K562 (cell line): ENCODE measurements at regions not wholly inside any gene's neighbourhood (a gene's known extent, or its start where the extent isn't known, plus 50 kb on each side); places are given as distances from the start of the nearest gene placed in this dataset.

Experiments used
- ATAC-seq: fragments of 200-7000 bp; cut with Tn5 transposase; 3 replicates; pipeline ENCODE4 v1.9.1; 2020; ENCODE audit warnings: moderate library complexity
- BruUV-seq: library from RNA; stranded (reverse); fragments of 400-500 nt; replicated peaks from 2 replicates; lab custom pipeline; 2021; lab: Mats Ljungman, UMichigan
- CTCF ChIA-PET: fragments of 300-600 bp; formaldehyde crosslinking; extraction: SDS; loops from one replicate; lab custom pipeline; 2021; ENCODE audit warnings: low intra/inter-chr PET ratio; lab: Yijun Ruan, JAX
- POLR2A ChIA-PET: fragments of 300-600, 350-650 bp; sonication (Branson Sonifier 250); formaldehyde crosslinking; extraction: SDS; loops from one replicate; lab custom pipeline; 2021; ENCODE audit warnings: antibody characterized with exemption, inconsistent platforms; lab: Yijun Ruan, JAX
- DNase-seq, 4 experiments: peaks; one replicate each; pipeline versions ENCODE4 v3.0.0 to v3.0.0-alpha.2; 2011 to 2018; ENCODE audit warnings: low spot score in 3 of 4, mixed read lengths in 3 of 4; ENCODE audit errors: extremely low read depth in 1 of 4
- FAIRE-seq: peaks from 2 replicates; lab custom pipeline; 2011; peaks lifted over from hg19 to GRCh38; lab: Jason Lieb, UNC
- H2AFZ ChIP-seq: 2 replicates; pipeline ENCODE4 v1.6.0; 2011; ENCODE audit warnings: low read depth, low read length, control low read depth, inconsistent platforms
- H3K27ac ChIP-seq: fragments of 200-600 bp; 3 replicates; pipeline ENCODE4 v1.8.0; 2011; ENCODE audit warnings: low read depth, mild to moderate bottlenecking, control low read depth, inconsistent platforms, low read length, moderate library complexity, mixed read lengths; ENCODE audit errors: extremely low read depth
- H3K27me3 ChIP-seq, 2 experiments: fragments of 300-600 bp in 1 of 2; 2 replicates in 1 of 2; 3 replicates in 1 of 2; pipeline versions ENCODE4 v1.6.0 to v1.8.0; 2011; ENCODE audit warnings: inconsistent platforms in 2 of 2, low read length in 2 of 2, mild to moderate bottlenecking in 1 of 2, mixed read lengths in 1 of 2, moderate library complexity in 1 of 2; ENCODE audit not compliant: control insufficient read depth in 2 of 2, insufficient read depth in 2 of 2
- H3K36me3 ChIP-seq: fragments of 300-600 bp; 3 replicates; pipeline ENCODE4 v1.8.0; 2011; ENCODE audit warnings: mild to moderate bottlenecking, low read length, inconsistent platforms; ENCODE audit not compliant: control insufficient read depth, insufficient read depth
- H3K4me1 ChIP-seq, 2 experiments: fragments of 200-600 bp in 1 of 2; replicated peaks in 1 of 2; 2 replicates in 1 of 2; 3 replicates in 1 of 2; pipeline versions ENCODE4 v1.5.1 to v1.8.0; 2011; ENCODE audit warnings: inconsistent platforms in 2 of 2, low read length in 2 of 2, mild to moderate bottlenecking in 1 of 2, mixed read lengths in 1 of 2, moderate library complexity in 1 of 2; ENCODE audit not compliant: control insufficient read depth in 2 of 2, insufficient read depth in 2 of 2
- H3K4me2 ChIP-seq: 2 replicates; pipeline ENCODE4 v1.6.1; 2011; ENCODE audit warnings: low read length, control low read depth, inconsistent platforms, mixed read lengths; ENCODE audit not compliant: insufficient read depth
- H3K4me3 ChIP-seq: fragments of 200-600 bp; sonication (generic), shearing (Covaris generic); 2 replicates; pipeline ENCODE4 v1.5.1; 2016; ENCODE audit warnings: control low read depth, inconsistent platforms
- H3K79me2 ChIP-seq: fragments of 200-600 bp; 3 replicates; pipeline ENCODE4 v1.8.0; 2011; ENCODE audit warnings: low read length, inconsistent platforms; ENCODE audit not compliant: control insufficient read depth, insufficient read depth
- H3K9ac ChIP-seq, 2 experiments: 2 replicates each; pipeline versions ENCODE4 v1.6.0 to v1.6.1; 2011; ENCODE audit warnings: low read depth in 2 of 2, low read length in 2 of 2, control low read depth in 1 of 2, inconsistent platforms in 1 of 2, mild to moderate bottlenecking in 1 of 2, mixed read lengths in 1 of 2; ENCODE audit not compliant: insufficient read depth in 1 of 2
- H3K9me1 ChIP-seq: one replicate; pipeline ENCODE4 v1.6.0; 2011; ENCODE audit warnings: inconsistent platforms, mild to moderate bottlenecking, low read length, moderate library complexity; ENCODE audit not compliant: control insufficient read depth, insufficient read depth
- H3K9me3 ChIP-seq: replicated peaks from 2 replicates; pipeline ENCODE4 v1.5.1; 2011; ENCODE audit warnings: low read depth, low read length, inconsistent platforms; ENCODE audit not compliant: control insufficient read depth, insufficient read depth
- H4K20me1 ChIP-seq: replicated peaks from 2 replicates; pipeline ENCODE4 v1.6.1; 2011; ENCODE audit warnings: low read length, inconsistent platforms, mixed read lengths; ENCODE audit not compliant: control insufficient read depth, insufficient read depth
- EGR1 ChIP-seq: fragments of 450-650 bp; conservative IDR thresholded peaks from 2 replicates; pipeline ENCODE4 v1.6.1; 2017; ENCODE audit warnings: mild to moderate bottlenecking
- EZH2 ChIP-seq: IDR thresholded peaks from 2 replicates; pipeline ENCODE4 v1.6.1; 2012; ENCODE audit warnings: low read depth, mild to moderate bottlenecking, inconsistent platforms, low read length, borderline replicate concordance
- GABPB1 ChIP-seq: sonication (generic); formaldehyde crosslinking; IDR thresholded peaks from 2 replicates; pipeline ENCODE4 v1.8.0; 2022; ENCODE audit warnings: mild to moderate bottlenecking, missing genetic modification reagents
- KLF6 ChIP-seq: fragments of 250-450 bp; sonication (Bioruptor Pico); IDR thresholded peaks from 2 replicates; pipeline ENCODE4 v1.4.0; 2020; ENCODE audit warnings: mild to moderate bottlenecking, moderate library complexity, borderline replicate concordance
- NFIC ChIP-seq: fragments of 450-650 bp; IDR thresholded peaks from 2 replicates; pipeline ENCODE4 v1.6.1; 2017; ENCODE audit warnings: mild to moderate bottlenecking, inconsistent platforms
- XRCC3 ChIP-seq: fragments of 450-650 bp; IDR thresholded peaks from 2 replicates; pipeline ENCODE4 v1.6.1; 2017; ENCODE audit warnings: mild to moderate bottlenecking, moderate library complexity
- ZNF431 ChIP-seq: sonication (generic); formaldehyde crosslinking; IDR thresholded peaks from 2 replicates; pipeline ENCODE4 v1.8.0; 2022; ENCODE audit warnings: mild to moderate bottlenecking, missing genetic modification reagents
- ZNF830 ChIP-seq: fragments of 250-450 bp; sonication (Bioruptor Pico); IDR thresholded peaks from 2 replicates; pipeline ENCODE4 v1.5.0; 2021; ENCODE audit warnings: mild to moderate bottlenecking
- WGBS: fragments of 100-300 bp; shearing (Covaris generic); methylation state at CpG from one replicate; pipeline ENCODE4 v1.1.6; 2016; ENCODE audit warnings: low coverage, mixed read lengths; ENCODE audit not compliant: insufficient coverage; ENCODE audit errors: missing lambda C conversion rate; 5-methylcytosine and 5-hydroxymethylcytosine counted together
- in situ Hi-C: fragments of 300-500 bp; cut with MboI; formaldehyde crosslinking; loops from 4 replicates; pipeline ENCODE4 v1.15.0; 2018; ENCODE audit warnings: inconsistent platforms, mixed read lengths
- intact Hi-C: fragments of 100-400 bp; cut with micrococcal nuclease; formaldehyde crosslinking; loops from 2 replicates; pipeline ENCODE4 v1.14.2; 2022
- TF ChIP-seq, protein P1 (sequence below): fragments of 250-450 bp; sonication (Bioruptor Pico); IDR thresholded peaks from 2 replicates; pipeline ENCODE4 v1.4.0; 2020
- TF ChIP-seq, protein P2 (sequence below): sonication (generic); IDR thresholded peaks from 2 replicates; pipeline ENCODE4 v1.6.1; 2016
- TF ChIP-seq, protein P3 (sequence below): fragments of 250-450 bp; sonication (Bioruptor Pico); IDR thresholded peaks from 2 replicates; pipeline ENCODE4 v1.4.0; 2020; ENCODE audit warnings: mild to moderate bottlenecking, moderate library complexity, borderline replicate concordance

DNA sequence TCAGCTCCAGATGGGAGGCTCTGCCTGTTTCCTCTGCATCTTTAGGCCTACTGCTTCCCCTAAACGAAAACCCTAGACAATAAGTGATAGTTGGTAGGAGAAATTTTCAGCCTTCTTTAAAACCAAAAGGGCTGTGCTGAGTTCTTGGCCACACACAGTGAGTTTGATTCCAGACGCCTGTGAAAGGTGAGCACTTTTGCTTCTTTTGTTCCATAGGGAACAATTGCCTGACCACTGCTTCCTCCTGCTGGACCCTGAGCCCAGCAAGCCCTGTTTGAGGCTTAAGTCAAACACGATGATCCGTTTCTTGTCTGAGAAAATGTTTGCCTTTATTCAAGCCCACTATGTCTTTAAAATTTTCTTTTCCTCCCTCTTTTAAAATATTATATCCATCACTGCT lies 493.9 kb downstream of the ZIC1 start (continued):
- TF ChIP-seq, protein P1, sequence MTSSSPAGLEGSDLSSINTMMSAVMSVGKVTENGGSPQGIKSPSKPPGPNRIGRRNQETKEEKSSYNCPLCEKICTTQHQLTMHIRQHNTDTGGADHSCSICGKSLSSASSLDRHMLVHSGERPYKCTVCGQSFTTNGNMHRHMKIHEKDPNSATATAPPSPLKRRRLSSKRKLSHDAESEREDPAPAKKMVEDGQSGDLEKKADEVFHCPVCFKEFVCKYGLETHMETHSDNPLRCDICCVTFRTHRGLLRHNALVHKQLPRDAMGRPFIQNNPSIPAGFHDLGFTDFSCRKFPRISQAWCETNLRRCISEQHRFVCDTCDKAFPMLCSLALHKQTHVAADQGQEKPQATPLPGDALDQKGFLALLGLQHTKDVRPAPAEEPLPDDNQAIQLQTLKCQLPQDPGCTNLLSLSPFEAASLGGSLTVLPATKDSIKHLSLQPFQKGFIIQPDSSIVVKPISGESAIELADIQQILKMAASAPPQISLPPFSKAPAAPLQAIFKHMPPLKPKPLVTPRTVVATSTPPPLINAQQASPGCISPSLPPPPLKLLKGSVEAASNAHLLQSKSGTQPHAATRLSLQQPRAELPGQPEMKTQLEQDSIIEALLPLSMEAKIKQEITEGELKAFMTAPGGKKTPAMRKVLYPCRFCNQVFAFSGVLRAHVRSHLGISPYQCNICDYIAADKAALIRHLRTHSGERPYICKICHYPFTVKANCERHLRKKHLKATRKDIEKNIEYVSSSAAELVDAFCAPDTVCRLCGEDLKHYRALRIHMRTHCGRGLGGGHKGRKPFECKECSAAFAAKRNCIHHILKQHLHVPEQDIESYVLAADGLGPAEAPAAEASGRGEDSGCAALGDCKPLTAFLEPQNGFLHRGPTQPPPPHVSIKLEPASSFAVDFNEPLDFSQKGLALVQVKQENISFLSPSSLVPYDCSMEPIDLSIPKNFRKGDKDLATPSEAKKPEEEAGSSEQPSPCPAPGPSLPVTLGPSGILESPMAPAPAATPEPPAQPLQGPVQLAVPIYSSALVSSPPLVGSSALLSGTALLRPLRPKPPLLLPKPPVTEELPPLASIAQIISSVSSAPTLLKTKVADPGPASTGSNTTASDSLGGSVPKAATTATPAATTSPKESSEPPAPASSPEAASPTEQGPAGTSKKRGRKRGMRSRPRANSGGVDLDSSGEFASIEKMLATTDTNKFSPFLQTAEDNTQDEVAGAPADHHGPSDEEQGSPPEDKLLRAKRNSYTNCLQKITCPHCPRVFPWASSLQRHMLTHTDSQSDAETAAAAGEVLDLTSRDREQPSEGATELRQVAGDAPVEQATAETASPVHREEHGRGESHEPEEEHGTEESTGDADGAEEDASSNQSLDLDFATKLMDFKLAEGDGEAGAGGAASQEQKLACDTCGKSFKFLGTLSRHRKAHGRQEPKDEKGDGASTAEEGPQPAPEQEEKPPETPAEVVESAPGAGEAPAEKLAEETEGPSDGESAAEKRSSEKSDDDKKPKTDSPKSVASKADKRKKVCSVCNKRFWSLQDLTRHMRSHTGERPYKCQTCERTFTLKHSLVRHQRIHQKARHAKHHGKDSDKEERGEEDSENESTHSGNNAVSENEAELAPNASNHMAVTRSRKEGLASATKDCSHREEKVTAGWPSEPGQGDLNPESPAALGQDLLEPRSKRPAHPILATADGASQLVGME (CRISPR knock-in tag) = no peak
- TF ChIP-seq, all 486 proteins: peak for 0

DNA sequence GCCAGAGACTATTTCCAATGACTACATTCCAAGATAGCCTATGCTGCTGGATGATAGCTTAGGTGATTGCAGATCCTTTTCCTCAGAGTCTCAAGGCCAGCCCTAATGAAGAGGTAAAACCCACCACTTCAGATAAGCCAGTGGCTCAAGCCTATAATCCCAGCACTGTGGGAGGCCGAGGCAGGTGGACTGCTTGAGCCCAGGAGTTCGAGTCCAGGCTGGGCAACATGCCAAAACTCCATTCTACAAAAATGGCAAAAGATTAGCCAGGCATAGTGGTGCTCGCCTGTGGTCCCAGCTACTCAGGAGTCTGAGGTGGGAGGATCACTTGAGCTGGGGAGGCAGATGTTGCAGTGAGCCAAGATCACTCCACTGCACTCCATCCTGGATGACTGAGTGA lies 495.3 kb downstream of the ZIC1 start:
- DNase-seq = no peak
- H3K9me1 ChIP-seq = no peaks in the 10 kb centered on the region
- no peak for FAIRE-seq
- 0% methylated on average over 3 of the region's 3 CpGs for WGBS
- BruUV-seq = no TSS peak
- no peak overlapping the region for H3K9ac ChIP-seq
- H3K9me3 ChIP-seq = no peaks in the 10 kb centered on the region
- H4K20me1 ChIP-seq = no peaks in the 10 kb centered on the region
- in situ Hi-C loops (no loop called here), intact Hi-C loops (no loop called here)
- H3K4me1 ChIP-seq = no peaks in the 10 kb centered on the region
- H3K36me3 ChIP-seq = no peaks in the 10 kb centered on the region
- ATAC-seq = no peak
- no peak overlapping the region for H3K4me3 ChIP-seq
- H3K27me3 ChIP-seq = no peaks in the 10 kb centered on the region
- no peak overlapping the region for H2AFZ ChIP-seq
- CTCF ChIA-PET = no interaction called here
- POLR2A ChIA-PET = no interaction called here
- H3K79me2 ChIP-seq = no peaks in the 10 kb centered on the region
- H3K4me2 ChIP-seq = no peak overlapping the region
- H3K27ac ChIP-seq = no peak overlapping the region
- TF ChIP-seq ZNF431 (CRISPR knock-in tag) = no peak
- TF ChIP-seq EGR1 = no peak
- TF ChIP-seq KLF6 (CRISPR knock-in tag) = no peak
- TF ChIP-seq NFIC = no peak
- TF ChIP-seq, protein P2, sequence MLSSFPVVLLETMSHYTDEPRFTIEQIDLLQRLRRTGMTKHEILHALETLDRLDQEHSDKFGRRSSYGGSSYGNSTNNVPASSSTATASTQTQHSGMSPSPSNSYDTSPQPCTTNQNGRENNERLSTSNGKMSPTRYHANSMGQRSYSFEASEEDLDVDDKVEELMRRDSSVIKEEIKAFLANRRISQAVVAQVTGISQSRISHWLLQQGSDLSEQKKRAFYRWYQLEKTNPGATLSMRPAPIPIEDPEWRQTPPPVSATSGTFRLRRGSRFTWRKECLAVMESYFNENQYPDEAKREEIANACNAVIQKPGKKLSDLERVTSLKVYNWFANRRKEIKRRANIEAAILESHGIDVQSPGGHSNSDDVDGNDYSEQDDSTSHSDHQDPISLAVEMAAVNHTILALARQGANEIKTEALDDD = no peak
- no peak for TF ChIP-seq EZH2
- no peak for TF ChIP-seq GABPB1 (CRISPR knock-in tag)
- TF ChIP-seq, protein P3, sequence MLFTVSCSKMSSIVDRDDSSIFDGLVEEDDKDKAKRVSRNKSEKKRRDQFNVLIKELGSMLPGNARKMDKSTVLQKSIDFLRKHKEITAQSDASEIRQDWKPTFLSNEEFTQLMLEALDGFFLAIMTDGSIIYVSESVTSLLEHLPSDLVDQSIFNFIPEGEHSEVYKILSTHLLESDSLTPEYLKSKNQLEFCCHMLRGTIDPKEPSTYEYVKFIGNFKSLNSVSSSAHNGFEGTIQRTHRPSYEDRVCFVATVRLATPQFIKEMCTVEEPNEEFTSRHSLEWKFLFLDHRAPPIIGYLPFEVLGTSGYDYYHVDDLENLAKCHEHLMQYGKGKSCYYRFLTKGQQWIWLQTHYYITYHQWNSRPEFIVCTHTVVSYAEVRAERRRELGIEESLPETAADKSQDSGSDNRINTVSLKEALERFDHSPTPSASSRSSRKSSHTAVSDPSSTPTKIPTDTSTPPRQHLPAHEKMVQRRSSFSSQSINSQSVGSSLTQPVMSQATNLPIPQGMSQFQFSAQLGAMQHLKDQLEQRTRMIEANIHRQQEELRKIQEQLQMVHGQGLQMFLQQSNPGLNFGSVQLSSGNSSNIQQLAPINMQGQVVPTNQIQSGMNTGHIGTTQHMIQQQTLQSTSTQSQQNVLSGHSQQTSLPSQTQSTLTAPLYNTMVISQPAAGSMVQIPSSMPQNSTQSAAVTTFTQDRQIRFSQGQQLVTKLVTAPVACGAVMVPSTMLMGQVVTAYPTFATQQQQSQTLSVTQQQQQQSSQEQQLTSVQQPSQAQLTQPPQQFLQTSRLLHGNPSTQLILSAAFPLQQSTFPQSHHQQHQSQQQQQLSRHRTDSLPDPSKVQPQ = no peak
- no peak for TF ChIP-seq ZNF830
- TF ChIP-seq XRCC3 = no peak
